ENCODE measurements at regions not wholly inside any gene's neighbourhood (a gene's known extent, or its start where the extent isn't known, plus 50 kb on each side); places are given as distances from the start of the nearest gene placed in this dataset.

- TF ChIP-seq CTCF (IDR thresholded peaks at IDR 0.05; ENCODE audit: unreplicated experiment) = no peak
- no peaks in the 10 kb centered on the region for H3K36me3 Mint-ChIP-seq (ENCODE audit: low read depth, unreplicated experiment)
- H3K27ac Mint-ChIP-seq (ENCODE audit: unreplicated experiment) = no peak overlapping the region
- H3K9me3 Mint-ChIP-seq (ENCODE audit: unreplicated experiment) = no peaks in the 10 kb centered on the region
- no peak overlapping the region for H3K4me3 Mint-ChIP-seq (ENCODE audit: unreplicated experiment)
- H3K4me1 Mint-ChIP-seq (ENCODE audit: unreplicated experiment) = no peaks in the 10 kb centered on the region
- no peak for DNase-seq (ENCODE audit: low spot score)
- no peaks in the 10 kb centered on the region for H3K27me3 Mint-ChIP-seq (ENCODE audit: unreplicated experiment)
Observed at GRCh38 chr13:73133531-73133930, 74.7 kb downstream of the KLF5 start.

GRCh38 chr13:73131247-73131646 lies 72.4 kb downstream of the KLF5 start:
- Mint-ChIP-seq H3K9me3 (ENCODE audit: unreplicated experiment) (no peaks in the 10 kb centered on the region), H3K27ac (ENCODE audit: unreplicated experiment) (no peak overlapping the region), H3K4me1 (ENCODE audit: unreplicated experiment) (no peaks in the 10 kb centered on the region), H3K36me3 (ENCODE audit: low read depth, unreplicated experiment) (no peaks in the 10 kb centered on the region), H3K4me3 (ENCODE audit: unreplicated experiment) (no peak overlapping the region), H3K27me3 (ENCODE audit: unreplicated experiment) (no peaks in the 10 kb centered on the region)
- TF ChIP-seq CTCF (IDR thresholded peaks at IDR 0.05; ENCODE audit: unreplicated experiment) = no peak
- no peak for DNase-seq (ENCODE audit: low spot score)

- Mint-ChIP-seq H3K9me3 (ENCODE audit: unreplicated experiment) (no peaks in the 10 kb centered on the region), H3K27me3 (ENCODE audit: unreplicated experiment) (no peaks in the 10 kb centered on the region), H3K27ac (ENCODE audit: unreplicated experiment) (no peak overlapping the region), H3K4me3 (ENCODE audit: unreplicated experiment) (no peak overlapping the region), H3K36me3 (ENCODE audit: low read depth, unreplicated experiment) (no peaks in the 10 kb centered on the region), H3K4me1 (ENCODE audit: unreplicated experiment) (no peaks in the 10 kb centered on the region)
- no peak for TF ChIP-seq CTCF (IDR thresholded peaks at IDR 0.05; ENCODE audit: unreplicated experiment)
- DNase-seq (ENCODE audit: low spot score) = no peak
Observed at GRCh38 chr13:73129023-73129422, 70.2 kb downstream of the KLF5 start.

Measured in endothelial cell (in vitro differentiated cells).